OCI-LY7 (cell line): ENCODE measurements at regions not wholly inside any gene's neighbourhood (a gene's known extent, or its start where the extent isn't known, plus 50 kb on each side); places are given as distances from the start of the nearest gene placed in this dataset.

Experiments
- CTCF ChIP-seq: fragments of 200-600 bp; sonication (generic); conservative IDR thresholded peaks from 2 replicates; pipeline ENCODE4 v1.5.1; 2014; ENCODE audit warnings: mild to moderate bottlenecking, antibody characterized with exemption, low read length, moderate library complexity, mixed read lengths
- EZH2phosphoT487 ChIP-seq: fragments of 200-600 bp; sonication (generic); IDR thresholded peaks from 2 replicates; pipeline ENCODE4 v1.6.1; 2018; ENCODE audit warnings: low read depth, borderline replicate concordance, mild to moderate bottlenecking, mixed run types, antibody characterized with exemption, low read length, moderate library complexity, mixed read lengths

GRCh38 chr2:67628892-67629291 is 231.8 kb downstream of the ETAA1 start:
- no peak for TF ChIP-seq CTCF
- no peak for TF ChIP-seq EZH2phosphoT487
